PC-3 (cell line): ENCODE measurements at regions not wholly inside any gene's neighbourhood (a gene's known extent, or its start where the extent isn't known, plus 50 kb on each side); places are given as distances from the start of the nearest gene placed in this dataset.

Source experiments
- CTCF ChIP-seq: fragments of 300-600 bp; sonication (generic); conservative IDR thresholded peaks from 2 replicates; pipeline ENCODE4 v1.5.1; 2017; ENCODE audit warnings: antibody characterized with exemption, low read depth, mild to moderate bottlenecking, low read length
- EZH2phosphoT487 ChIP-seq: fragments of 300-600 bp; sonication (generic); IDR thresholded peaks from 2 replicates; pipeline ENCODE4 v1.6.1; 2018; ENCODE audit warnings: mild to moderate bottlenecking, antibody characterized with exemption, low read length, borderline replicate concordance

GRCh38 chr18:22469926-22470247 is 52.2 kb upstream of the CTAGE1 start:
- TF ChIP-seq CTCF (no peak), EZH2phosphoT487 (no peak)
